Ovary (tissue), 7 donors: ENCODE measurements at regions not wholly inside any gene's neighbourhood (a gene's known extent, or its start where the extent isn't known, plus 50 kb on each side); places are given as distances from the start of the nearest gene placed in this dataset.

Source experiments
- DNase-seq, 5 donors: peaks; one replicate each; pipeline ENCODE4 v3.0.0-alpha.2; 2019 to 2020
- H3K27ac ChIP-seq, 2 donors: fragments of 200-600 bp; one replicate each; pipeline versions ENCODE4 v1.5.1 to v1.8.0; 2019 to 2022
- H3K27me3 ChIP-seq: fragments of 200-600 bp; one replicate; pipeline ENCODE4 v1.8.0; 2022
- H3K36me3 ChIP-seq: fragments of 200-600 bp; sonication (generic); one replicate; pipeline ENCODE4 v1.5.1; 2019
- H3K4me1 ChIP-seq: one replicate; pipeline ENCODE4 v1.8.1; 2013; ENCODE audit warnings: mild to moderate bottlenecking, moderate library complexity; ENCODE audit not compliant: insufficient read depth
- H3K4me3 ChIP-seq: fragments of 200-600 bp; sonication (generic); one replicate; pipeline ENCODE4 v1.5.1; 2017
- H3K9me3 ChIP-seq, 2 donors: fragments of 200-600 bp in 1 of 2; sonication (generic) in 1 of 2; one replicate each; pipeline versions ENCODE4 v1.5.1 to v1.8.1; 2013 to 2019; ENCODE audit warnings: mild to moderate bottlenecking in 1 of 2, moderate library complexity in 1 of 2
- CTCF ChIP-seq, 3 donors: fragments of 450-650 bp in 2 of 3; fragments of 200-600 bp in 1 of 3; IDR thresholded peaks; one replicate each; pipeline versions ENCODE4 v1.5.1 to v1.8.0; 2016 to 2022; ENCODE audit warnings: antibody characterized with exemption in 3 of 3, mild to moderate bottlenecking in 1 of 3
- EP300 ChIP-seq: sonication (generic); formaldehyde crosslinking; IDR thresholded peaks from one replicate; pipeline ENCODE4 v1.6.1; 2017; ENCODE audit warnings: antibody characterized with exemption
- POLR2A ChIP-seq: fragments of 450-650 bp; IDR thresholded peaks from one replicate; pipeline ENCODE4 v1.6.1; 2017; ENCODE audit warnings: antibody characterized with exemption, mild to moderate bottlenecking, moderate library complexity
- WGBS, 3 donors: extraction: QIAGEN DNeasy Blood & Tissue Kit in 1 of 3; methylation state at CpG; one replicate each; pipeline versions ENCODE4 v1.1.5 to v1.1.7; 2013 to 2017; 5-methylcytosine and 5-hydroxymethylcytosine counted together
- intact Hi-C, 4 donors: fragments of 100-400 bp; cut with DNase I; formaldehyde crosslinking; loops; one replicate each; pipeline versions ENCODE4 v1.11.0 to v1.15.1; 2022 to 2023
- donor health status: DM: no; HTN: no; CAD: no; lungs with moderate emphysema.
- donor health status: DM: no; HTN: no; CAD: no.
- donor health status: Bipolar disorder and iron deficiency.
- donor health status: DM: no; HTN: no; CAD: no.
- donor health status: DM: yes; HTN: yes; CAD: no.

- intact Hi-C loops = no loop called here
- H3K4me3 ChIP-seq = no peak overlapping the region
- WGBS, 3 donors = 65 to 73% (median 72%) methylated on average over 14 of the region's 14 CpGs
- DNase-seq = no peak
- H3K27me3 ChIP-seq = no peaks in the 10 kb centered on the region
- H3K27ac ChIP-seq = no peak overlapping the region
- no peaks in the 10 kb centered on the region for H3K4me1 ChIP-seq
- TF ChIP-seq EP300 (no peak), CTCF (IDR thresholded peaks at IDR 0.05) (no peak), POLR2A (no peak)
- H3K36me3 ChIP-seq = no peaks in the 10 kb centered on the region
- H3K9me3 ChIP-seq = no peaks in the 10 kb centered on the region
These were observed 356.9 kb upstream of the SMIM21 start for GRCh38 chr18:75784390-75784789.

GRCh38 chr18:75783566-75784281 lies 356.2 kb upstream of the SMIM21 start:
- no peaks in the 10 kb centered on the region for H3K4me1 ChIP-seq
- TF ChIP-seq EP300 = no peak
- TF ChIP-seq CTCF (IDR thresholded peaks at IDR 0.05) = no peak
- TF ChIP-seq POLR2A = no peak
- no peak overlapping the region for H3K27ac ChIP-seq
- no peaks in the 10 kb centered on the region for H3K36me3 ChIP-seq
- no peak overlapping the region for H3K4me3 ChIP-seq
- intact Hi-C loops = no loop called here
- DNase-seq = no peak
- no peaks in the 10 kb centered on the region for H3K9me3 ChIP-seq
- H3K27me3 ChIP-seq = no peaks in the 10 kb centered on the region
- 76 to 82% (median 80%) methylated on average over 14 of the region's 14 CpGs for WGBS, 3 donors

GRCh38 chr18:75782826-75783225 lies 355.3 kb upstream of the SMIM21 start:
- Histone ChIP-seq H3K27ac (no peak overlapping the region), H3K27me3 (no peaks in the 10 kb centered on the region), H3K9me3 (no peaks in the 10 kb centered on the region), H3K4me3 (no peak overlapping the region), H3K36me3 (no peaks in the 10 kb centered on the region), H3K4me1 (no peaks in the 10 kb centered on the region)
- no peak for TF ChIP-seq POLR2A
- TF ChIP-seq EP300 = no peak
- TF ChIP-seq CTCF (IDR thresholded peaks at IDR 0.05) = no peak
- 91 to 96% (median 95%) methylated on average over 11 of the region's 11 CpGs for whole genome bisulfite sequencing, 3 donors
- no peak for DNase-seq
- intact Hi-C loops = no loop called here

GRCh38 chr18:75782204-75782603 lies 354.7 kb upstream of the SMIM21 start:
- Histone ChIP-seq H3K4me1 (no peaks in the 10 kb centered on the region), H3K27me3 (no peaks in the 10 kb centered on the region), H3K9me3 (no peaks in the 10 kb centered on the region), H3K27ac (no peak overlapping the region), H3K4me3 (no peak overlapping the region), H3K36me3 (no peaks in the 10 kb centered on the region)
- no peak for DNase-seq
- intact Hi-C loops = no loop called here
- 57 to 65% (median 59%) methylated on average over 4 of the region's 4 CpGs for WGBS, 3 donors
- no peak for TF ChIP-seq POLR2A
- no peak for TF ChIP-seq CTCF (IDR thresholded peaks at IDR 0.05)
- TF ChIP-seq EP300 = no peak
